ENCODE measurements at regions not wholly inside any gene's neighbourhood (a gene's known extent, or its start where the extent isn't known, plus 50 kb on each side); places are given as distances from the start of the nearest gene placed in this dataset.

DNA sequence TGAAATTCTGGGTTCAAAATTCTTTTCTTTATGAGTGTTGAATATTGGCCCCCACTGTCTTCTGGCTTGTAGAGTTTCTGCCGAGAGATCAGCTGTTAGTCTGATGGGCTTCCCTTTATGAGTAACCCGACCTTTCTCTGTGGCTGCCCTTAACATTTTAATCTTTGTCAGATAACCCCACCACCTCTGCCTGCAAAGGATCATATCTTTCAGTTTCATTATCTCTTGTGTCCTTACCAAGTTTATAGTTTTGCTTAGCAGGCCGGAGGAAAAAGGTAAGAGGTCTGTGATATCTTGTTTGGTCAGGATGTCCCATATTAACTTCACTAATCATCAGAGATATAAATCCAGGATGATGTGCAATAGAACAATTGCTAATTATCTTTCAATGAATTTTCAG lies 970.2 kb upstream of the TYRP1 start:
- TF ChIP-seq, protein P1, sequence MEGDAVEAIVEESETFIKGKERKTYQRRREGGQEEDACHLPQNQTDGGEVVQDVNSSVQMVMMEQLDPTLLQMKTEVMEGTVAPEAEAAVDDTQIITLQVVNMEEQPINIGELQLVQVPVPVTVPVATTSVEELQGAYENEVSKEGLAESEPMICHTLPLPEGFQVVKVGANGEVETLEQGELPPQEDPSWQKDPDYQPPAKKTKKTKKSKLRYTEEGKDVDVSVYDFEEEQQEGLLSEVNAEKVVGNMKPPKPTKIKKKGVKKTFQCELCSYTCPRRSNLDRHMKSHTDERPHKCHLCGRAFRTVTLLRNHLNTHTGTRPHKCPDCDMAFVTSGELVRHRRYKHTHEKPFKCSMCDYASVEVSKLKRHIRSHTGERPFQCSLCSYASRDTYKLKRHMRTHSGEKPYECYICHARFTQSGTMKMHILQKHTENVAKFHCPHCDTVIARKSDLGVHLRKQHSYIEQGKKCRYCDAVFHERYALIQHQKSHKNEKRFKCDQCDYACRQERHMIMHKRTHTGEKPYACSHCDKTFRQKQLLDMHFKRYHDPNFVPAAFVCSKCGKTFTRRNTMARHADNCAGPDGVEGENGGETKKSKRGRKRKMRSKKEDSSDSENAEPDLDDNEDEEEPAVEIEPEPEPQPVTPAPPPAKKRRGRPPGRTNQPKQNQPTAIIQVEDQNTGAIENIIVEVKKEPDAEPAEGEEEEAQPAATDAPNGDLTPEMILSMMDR (IDR thresholded peaks at IDR 0.05) = no peak
- no peak for TF ChIP-seq POLR2AphosphoS5 (IDR thresholded peaks at IDR 0.05)

All from gastroesophageal sphincter (tissue), 3 donors.